ENCODE measurements at regions not wholly inside any gene's neighbourhood (a gene's known extent, or its start where the extent isn't known, plus 50 kb on each side); places are given as distances from the start of the nearest gene placed in this dataset.

- TF ChIP-seq CTCF (IDR thresholded peaks at IDR 0.05) (no peak), POLR2A (IDR thresholded peaks at IDR 0.05) (no peak), POLR2AphosphoS5 (IDR thresholded peaks at IDR 0.05) (no peak)
These were observed 64.8 kb upstream of the ZNF462 start for GRCh38 chr9:106798016-106798799.
